Gastrocnemius medialis (tissue), 4 donors: ENCODE measurements at regions not wholly inside any gene's neighbourhood (a gene's known extent, or its start where the extent isn't known, plus 50 kb on each side); places are given as distances from the start of the nearest gene placed in this dataset.

ENCODE experiments used
- POLR2A ChIP-seq, 2 donors: fragments of 450-650 bp; IDR thresholded peaks; one replicate each; pipeline ENCODE4 v1.6.1; 2017; ENCODE audit warnings: antibody characterized with exemption in 2 of 2, mild to moderate bottlenecking in 2 of 2, moderate library complexity in 2 of 2
- TF ChIP-seq, protein P1 (sequence below), 5 experiments: fragments of 450-650 bp in 3 of 5; fragments of 200-600 bp in 2 of 5; sonication (generic) in 2 of 5; IDR thresholded peaks in 4 of 5; conservative IDR thresholded peaks in 1 of 5; 1 replicate in 4 of 5; 2 replicates in 1 of 5; pipeline ENCODE4 v1.5.1; 2016 to 2019; ENCODE audit warnings: antibody characterized with exemption in 5 of 5, mild to moderate bottlenecking in 3 of 5, moderate library complexity in 3 of 5

DNA sequence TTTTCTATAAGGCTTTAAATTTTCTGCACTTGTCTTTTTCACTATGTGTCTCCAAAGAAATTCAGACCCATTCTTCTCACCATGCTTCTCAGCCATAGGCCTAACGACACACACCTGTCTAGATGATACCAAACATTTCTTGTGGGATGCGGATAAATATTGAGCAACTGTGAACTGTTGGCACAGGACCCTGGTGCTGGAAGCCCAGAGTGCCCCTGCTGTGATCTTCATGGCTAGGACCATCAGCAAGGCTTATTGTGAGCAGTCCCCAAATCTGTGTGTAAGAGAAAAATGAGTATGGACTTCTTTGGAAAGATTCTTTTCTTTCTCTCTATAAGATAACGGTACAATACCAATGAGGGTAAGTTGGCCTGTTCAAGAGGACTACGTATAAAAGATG lies 54.1 kb upstream of the NCK2 start:
- TF ChIP-seq, protein P1, sequence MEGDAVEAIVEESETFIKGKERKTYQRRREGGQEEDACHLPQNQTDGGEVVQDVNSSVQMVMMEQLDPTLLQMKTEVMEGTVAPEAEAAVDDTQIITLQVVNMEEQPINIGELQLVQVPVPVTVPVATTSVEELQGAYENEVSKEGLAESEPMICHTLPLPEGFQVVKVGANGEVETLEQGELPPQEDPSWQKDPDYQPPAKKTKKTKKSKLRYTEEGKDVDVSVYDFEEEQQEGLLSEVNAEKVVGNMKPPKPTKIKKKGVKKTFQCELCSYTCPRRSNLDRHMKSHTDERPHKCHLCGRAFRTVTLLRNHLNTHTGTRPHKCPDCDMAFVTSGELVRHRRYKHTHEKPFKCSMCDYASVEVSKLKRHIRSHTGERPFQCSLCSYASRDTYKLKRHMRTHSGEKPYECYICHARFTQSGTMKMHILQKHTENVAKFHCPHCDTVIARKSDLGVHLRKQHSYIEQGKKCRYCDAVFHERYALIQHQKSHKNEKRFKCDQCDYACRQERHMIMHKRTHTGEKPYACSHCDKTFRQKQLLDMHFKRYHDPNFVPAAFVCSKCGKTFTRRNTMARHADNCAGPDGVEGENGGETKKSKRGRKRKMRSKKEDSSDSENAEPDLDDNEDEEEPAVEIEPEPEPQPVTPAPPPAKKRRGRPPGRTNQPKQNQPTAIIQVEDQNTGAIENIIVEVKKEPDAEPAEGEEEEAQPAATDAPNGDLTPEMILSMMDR (IDR thresholded peaks at IDR 0.05 in 4 of 5, conservative IDR thresholded peaks at IDR 0.05 in 1 of 5): no peak
- no peak for TF ChIP-seq POLR2A (IDR thresholded peaks at IDR 0.05)
